ENCODE measurements at regions not wholly inside any gene's neighbourhood (a gene's known extent, or its start where the extent isn't known, plus 50 kb on each side); places are given as distances from the start of the nearest gene placed in this dataset.

DNA sequence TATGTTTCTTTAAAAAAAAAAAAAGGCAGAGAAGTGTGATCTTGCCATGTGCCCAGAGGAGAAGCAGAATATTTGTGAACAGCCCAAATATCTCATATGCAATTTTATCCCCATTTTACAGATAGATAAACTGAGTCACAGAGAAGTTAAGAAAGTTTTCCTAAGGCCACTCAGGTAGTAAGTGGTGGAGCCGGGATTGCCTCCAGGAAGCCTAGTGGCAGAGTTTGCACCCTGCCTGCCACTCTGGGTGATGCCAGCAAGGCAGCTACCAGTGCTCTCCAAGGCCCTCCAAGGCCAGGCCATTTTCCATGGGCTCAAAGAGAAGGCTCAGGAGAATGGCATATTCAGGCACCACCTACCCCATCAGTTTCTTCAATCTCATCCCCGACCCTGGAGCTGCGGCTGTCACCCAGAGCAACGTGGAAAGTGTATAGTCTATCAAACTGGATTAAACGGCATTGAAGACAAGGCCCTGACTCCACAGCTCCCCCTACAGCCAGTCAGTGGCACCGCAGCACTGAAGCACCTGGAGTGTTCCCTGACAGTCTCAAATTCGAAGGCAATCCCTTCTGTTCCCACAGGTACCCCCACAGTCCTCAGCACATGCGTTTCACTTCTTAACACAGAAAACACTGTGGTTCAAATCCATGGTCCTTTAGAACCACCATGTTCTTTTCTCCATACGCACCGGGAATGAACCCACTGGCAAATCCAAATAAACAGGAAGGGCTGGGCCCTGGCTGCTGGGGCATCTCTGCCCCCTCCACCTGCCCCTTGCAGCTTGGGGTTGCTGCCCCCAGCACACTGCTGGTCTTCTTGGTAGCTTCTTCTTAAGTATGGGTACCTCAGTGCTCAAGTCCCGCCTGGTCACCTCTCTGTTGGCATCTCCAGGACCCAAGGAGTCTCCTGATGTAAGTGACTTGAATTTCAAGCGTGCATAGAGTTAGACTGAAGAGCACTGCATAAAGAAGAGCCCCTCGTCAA lies 175.3 kb downstream of the INHBB start:
- Mint-ChIP-seq H3K4me1 (ENCODE audit: unreplicated experiment) (peaks cover 38% of the 10 kb centered on the region), H3K36me3 (ENCODE audit: low read depth, unreplicated experiment) (no peaks in the 10 kb centered on the region), H3K9me3 (ENCODE audit: unreplicated experiment) (no peaks in the 10 kb centered on the region), H3K27ac (ENCODE audit: unreplicated experiment) (no peak overlapping the region), H3K27me3 (ENCODE audit: unreplicated experiment) (peaks cover 12% of the 10 kb centered on the region), H3K4me3 (ENCODE audit: unreplicated experiment) (no peak overlapping the region)
- peak; percentile 68 for DNase-seq (ENCODE audit: low spot score)
- TF ChIP-seq, protein P1, sequence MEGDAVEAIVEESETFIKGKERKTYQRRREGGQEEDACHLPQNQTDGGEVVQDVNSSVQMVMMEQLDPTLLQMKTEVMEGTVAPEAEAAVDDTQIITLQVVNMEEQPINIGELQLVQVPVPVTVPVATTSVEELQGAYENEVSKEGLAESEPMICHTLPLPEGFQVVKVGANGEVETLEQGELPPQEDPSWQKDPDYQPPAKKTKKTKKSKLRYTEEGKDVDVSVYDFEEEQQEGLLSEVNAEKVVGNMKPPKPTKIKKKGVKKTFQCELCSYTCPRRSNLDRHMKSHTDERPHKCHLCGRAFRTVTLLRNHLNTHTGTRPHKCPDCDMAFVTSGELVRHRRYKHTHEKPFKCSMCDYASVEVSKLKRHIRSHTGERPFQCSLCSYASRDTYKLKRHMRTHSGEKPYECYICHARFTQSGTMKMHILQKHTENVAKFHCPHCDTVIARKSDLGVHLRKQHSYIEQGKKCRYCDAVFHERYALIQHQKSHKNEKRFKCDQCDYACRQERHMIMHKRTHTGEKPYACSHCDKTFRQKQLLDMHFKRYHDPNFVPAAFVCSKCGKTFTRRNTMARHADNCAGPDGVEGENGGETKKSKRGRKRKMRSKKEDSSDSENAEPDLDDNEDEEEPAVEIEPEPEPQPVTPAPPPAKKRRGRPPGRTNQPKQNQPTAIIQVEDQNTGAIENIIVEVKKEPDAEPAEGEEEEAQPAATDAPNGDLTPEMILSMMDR (IDR thresholded peaks at IDR 0.05; ENCODE audit: unreplicated experiment) = peak; percentile 84

DNA sequence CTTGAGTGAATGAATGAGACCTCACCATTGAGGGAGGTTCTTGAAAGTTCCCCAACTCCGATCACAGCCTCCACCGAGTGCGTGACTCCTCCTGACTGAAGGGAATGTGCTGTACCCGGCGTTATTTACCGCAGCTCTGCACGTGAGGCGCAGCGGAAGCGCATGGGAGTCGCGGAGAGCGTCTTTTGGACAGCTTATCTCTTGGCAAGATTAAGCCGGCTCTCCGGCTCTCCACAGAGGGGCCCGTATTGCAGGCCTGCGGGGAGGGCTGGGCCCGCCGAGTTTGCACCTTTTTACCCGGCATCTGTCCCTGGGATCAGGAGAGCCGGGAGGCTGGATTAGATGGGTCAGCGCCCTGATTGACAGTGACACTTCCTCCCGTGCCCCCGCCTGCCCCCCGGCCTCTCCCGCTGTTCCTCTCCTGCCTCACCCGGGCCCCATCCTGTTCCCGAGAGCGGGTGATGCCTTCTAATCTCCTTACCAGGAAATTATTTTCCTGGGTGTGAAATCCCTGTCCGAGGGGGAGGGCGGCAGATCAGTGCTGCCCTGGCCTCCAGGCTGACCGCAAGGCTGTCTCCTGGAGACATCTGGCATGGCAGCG lies 176.3 kb downstream of the INHBB start:
- H3K36me3 Mint-ChIP-seq (ENCODE audit: low read depth, unreplicated experiment) = no peaks in the 10 kb centered on the region
- no peak overlapping the region for H3K27ac Mint-ChIP-seq (ENCODE audit: unreplicated experiment)

DNA sequence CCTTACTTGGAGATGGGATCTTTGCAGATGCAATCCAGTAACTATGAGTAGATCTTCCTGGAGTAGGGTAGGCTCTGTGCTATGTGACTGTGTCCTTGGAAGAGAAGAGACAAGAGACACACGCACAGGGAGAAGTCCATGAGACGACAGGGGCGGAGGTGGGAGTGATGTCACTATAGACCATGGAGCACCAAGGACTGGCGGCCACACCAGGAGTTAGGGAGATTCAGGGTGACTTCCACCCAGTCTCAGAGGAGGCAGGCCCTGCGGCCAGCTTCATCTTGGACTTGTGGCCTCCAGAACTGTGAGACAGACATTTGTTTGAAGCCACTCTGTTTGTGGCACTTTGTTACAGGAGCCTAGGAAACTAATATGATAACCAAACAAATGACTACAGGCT lies 177.8 kb downstream of the INHBB start:
- Mint-ChIP-seq H3K4me1 (ENCODE audit: unreplicated experiment) (peaks cover 29% of the 10 kb centered on the region), H3K27ac (ENCODE audit: unreplicated experiment) (no peak overlapping the region), H3K36me3 (ENCODE audit: low read depth, unreplicated experiment) (no peaks in the 10 kb centered on the region), H3K9me3 (ENCODE audit: unreplicated experiment) (no peaks in the 10 kb centered on the region), H3K27me3 (ENCODE audit: unreplicated experiment) (peaks cover 12% of the 10 kb centered on the region), H3K4me3 (ENCODE audit: unreplicated experiment) (no peak overlapping the region)
- TF ChIP-seq, protein P1 (IDR thresholded peaks at IDR 0.05; ENCODE audit: unreplicated experiment) = no peak
- DNase-seq (ENCODE audit: low spot score) = no peak

More for the DNA sequence above, 176.3 kb downstream of the INHBB start:
- DNase-seq (ENCODE audit: low spot score) = no peak
- H3K9me3 Mint-ChIP-seq (ENCODE audit: unreplicated experiment) = no peaks in the 10 kb centered on the region
- peaks cover 30% of the 10 kb centered on the region for H3K4me1 Mint-ChIP-seq (ENCODE audit: unreplicated experiment)
- H3K4me3 Mint-ChIP-seq (ENCODE audit: unreplicated experiment) = no peak overlapping the region
- TF ChIP-seq, protein P1 (IDR thresholded peaks at IDR 0.05; ENCODE audit: unreplicated experiment) = no peak
- H3K27me3 Mint-ChIP-seq (ENCODE audit: unreplicated experiment) = peaks cover 8% of the 10 kb centered on the region

DNA sequence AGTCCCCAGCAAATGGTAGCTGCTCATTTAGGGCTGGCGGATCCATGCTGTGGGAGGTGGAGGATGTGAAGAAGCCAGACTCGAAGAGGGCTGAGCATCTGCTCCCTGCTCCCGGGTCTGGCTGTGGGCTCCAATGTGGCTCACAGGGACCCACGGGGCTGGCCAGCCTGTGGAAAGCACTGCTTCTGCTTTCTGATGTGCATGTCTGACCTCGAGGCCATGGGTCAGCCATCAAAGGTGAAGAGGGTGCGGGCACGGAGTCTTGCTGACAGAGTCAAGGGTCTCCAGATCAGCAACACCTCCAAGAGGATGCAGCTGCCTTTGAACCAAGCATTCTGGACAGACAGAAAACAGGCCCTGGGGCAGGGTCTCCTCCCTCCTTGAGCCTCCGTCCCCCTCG lies 178.2 kb downstream of the INHBB start:
- peaks cover 12% of the 10 kb centered on the region for H3K27me3 Mint-ChIP-seq (ENCODE audit: unreplicated experiment)
- TF ChIP-seq, protein P1 (IDR thresholded peaks at IDR 0.05; ENCODE audit: unreplicated experiment) = no peak
- DNase-seq (ENCODE audit: low spot score) = no peak
- H3K4me1 Mint-ChIP-seq (ENCODE audit: unreplicated experiment) = peaks cover 29% of the 10 kb centered on the region
- H3K4me3 Mint-ChIP-seq (ENCODE audit: unreplicated experiment) = no peak overlapping the region
- H3K36me3 Mint-ChIP-seq (ENCODE audit: low read depth, unreplicated experiment) = no peaks in the 10 kb centered on the region
- no peaks in the 10 kb centered on the region for H3K9me3 Mint-ChIP-seq (ENCODE audit: unreplicated experiment)
- H3K27ac Mint-ChIP-seq (ENCODE audit: unreplicated experiment) = no peak overlapping the region

Data from endothelial cell (in vitro differentiated cells).